ENCODE measurements at regions not wholly inside any gene's neighbourhood (a gene's known extent, or its start where the extent isn't known, plus 50 kb on each side); places are given as distances from the start of the nearest gene placed in this dataset.

- DNase-seq = no peak
- no peaks in the 10 kb centered on the region for H3K4me1 ChIP-seq (ENCODE audit: insufficient read depth, low read length)
- no peak overlapping the region for H3K4me3 ChIP-seq (ENCODE audit: low read length)
- no peaks in the 10 kb centered on the region for H3K36me3 Mint-ChIP-seq
- ChIA-PET POLR2A (no interaction called here), CTCF (no interaction called here)
- H3K36me3 ChIP-seq (ENCODE audit: insufficient read depth, low read length) = no peaks in the 10 kb centered on the region
- H3K4me1 Mint-ChIP-seq = no peaks in the 10 kb centered on the region
- H3K9me3 ChIP-seq (ENCODE audit: low read length) = no peaks in the 10 kb centered on the region
- no peak overlapping the region for H3K27ac Mint-ChIP-seq
- H3K4me3 Mint-ChIP-seq = no peak overlapping the region
- peaks cover 3 to 36% (median 15%) of the 10 kb centered on the region in 5 donors for H3K9me3 Mint-ChIP-seq
- no peaks in the 10 kb centered on the region for H3K27me3 ChIP-seq (ENCODE audit: insufficient read depth, low read length, poor library complexity, severe bottlenecking)
- H3K27ac ChIP-seq (ENCODE audit: low read depth, low read length) = no peak overlapping the region
- H3K27me3 Mint-ChIP-seq = no peaks in the 10 kb centered on the region
Observed at GRCh38 chr2:142259356-142259755, 128.5 kb upstream of the LRP1B start.

GRCh38 chr2:142254031-142254430 lies 123.2 kb upstream of the LRP1B start:
- no peak for DNase-seq
- ChIA-PET CTCF (no interaction called here), POLR2A (no interaction called here)
- H3K36me3 ChIP-seq (ENCODE audit: insufficient read depth, low read length) = no peaks in the 10 kb centered on the region
- Mint-ChIP-seq H3K27ac (no peak overlapping the region), H3K36me3 (no peaks in the 10 kb centered on the region), H3K4me1 (no peaks in the 10 kb centered on the region), H3K27me3 (no peaks in the 10 kb centered on the region), H3K9me3 (peaks cover 3 to 51% (median 13%) of the 10 kb centered on the region in 5 donors), H3K4me3 (no peak overlapping the region)
- no peak overlapping the region for H3K27ac ChIP-seq (ENCODE audit: low read depth, low read length)
- H3K4me1 ChIP-seq (ENCODE audit: insufficient read depth, low read length) = no peaks in the 10 kb centered on the region
- no peak overlapping the region for H3K4me3 ChIP-seq (ENCODE audit: low read length)
- no peaks in the 10 kb centered on the region for H3K9me3 ChIP-seq (ENCODE audit: low read length)
- H3K27me3 ChIP-seq (ENCODE audit: insufficient read depth, low read length, poor library complexity, severe bottlenecking) = no peaks in the 10 kb centered on the region

DNA sequence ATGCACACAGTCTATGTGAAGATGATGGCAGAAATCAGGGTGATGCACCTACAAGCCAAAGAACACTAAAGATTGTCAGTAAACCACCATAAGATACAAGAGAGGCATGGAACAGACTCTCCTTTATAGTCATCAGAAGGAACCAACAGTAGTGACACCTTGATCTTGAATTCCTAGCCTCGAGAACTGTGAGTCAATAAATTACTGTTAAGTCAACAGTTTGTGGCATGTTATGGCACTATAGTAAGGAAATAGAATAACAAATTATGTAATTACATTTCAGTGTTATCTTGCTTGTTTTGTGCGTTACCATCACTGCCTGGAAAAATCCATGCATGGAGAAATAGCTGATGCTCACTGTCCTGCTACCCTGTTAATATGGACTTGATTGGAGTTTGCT lies 110.2 kb upstream of the LRP1B start:
- peaks cover 0 to 36% (median 5%) of the 10 kb centered on the region in 5 donors for H3K9me3 Mint-ChIP-seq

DNA sequence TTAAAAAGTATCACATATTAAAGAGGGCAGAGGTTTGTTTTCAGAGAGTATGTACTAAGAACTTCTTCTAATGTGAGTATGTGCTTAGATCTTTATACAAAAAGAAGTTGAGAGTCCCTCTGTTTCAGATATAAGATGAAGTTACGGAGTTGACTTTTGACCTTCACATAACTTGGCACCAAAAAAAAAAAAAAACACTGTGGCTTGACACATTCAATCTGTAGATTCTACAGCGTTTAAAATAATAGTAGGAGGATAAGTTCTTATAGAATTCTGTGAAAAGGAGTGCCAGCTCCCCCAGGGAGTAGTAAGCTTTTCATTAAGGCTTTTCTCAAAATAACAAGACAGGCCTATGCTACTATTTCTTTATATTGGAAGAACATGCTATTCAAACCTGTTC lies 105.4 kb upstream of the LRP1B start:
- Histone ChIP-seq H3K27me3 (ENCODE audit: insufficient read depth, low read length, poor library complexity, severe bottlenecking) (no peaks in the 10 kb centered on the region), H3K27ac (ENCODE audit: low read depth, low read length) (no peak overlapping the region), H3K9me3 (ENCODE audit: low read length) (no peaks in the 10 kb centered on the region), H3K4me1 (ENCODE audit: insufficient read depth, low read length) (no peaks in the 10 kb centered on the region), H3K36me3 (ENCODE audit: insufficient read depth, low read length) (no peaks in the 10 kb centered on the region), H3K4me3 (ENCODE audit: low read length) (no peak overlapping the region)
- DNase-seq = no peak
- H3K27ac Mint-ChIP-seq = no peak overlapping the region
- H3K27me3 Mint-ChIP-seq = no peaks in the 10 kb centered on the region
- no peak overlapping the region for H3K4me3 Mint-ChIP-seq
- POLR2A ChIA-PET = no interaction called here
- CTCF ChIA-PET = no interaction called here
- no peaks in the 10 kb centered on the region for H3K4me1 Mint-ChIP-seq
- H3K36me3 Mint-ChIP-seq = no peaks in the 10 kb centered on the region
- H3K9me3 Mint-ChIP-seq = peaks cover 2 to 39% (median 8%) of the 10 kb centered on the region in 5 donors

More for the DNA sequence above, 110.2 kb upstream of the LRP1B start:
- H3K4me1 Mint-ChIP-seq = no peaks in the 10 kb centered on the region
- no peak overlapping the region for H3K27ac Mint-ChIP-seq
- no peaks in the 10 kb centered on the region for H3K27me3 ChIP-seq (ENCODE audit: insufficient read depth, low read length, poor library complexity, severe bottlenecking)
- H3K4me3 ChIP-seq (ENCODE audit: low read length) = no peak overlapping the region
- no peaks in the 10 kb centered on the region for H3K9me3 ChIP-seq (ENCODE audit: low read length)
- H3K36me3 ChIP-seq (ENCODE audit: insufficient read depth, low read length) = no peaks in the 10 kb centered on the region
- no peaks in the 10 kb centered on the region for H3K36me3 Mint-ChIP-seq
- H3K27me3 Mint-ChIP-seq = no peaks in the 10 kb centered on the region
- no peaks in the 10 kb centered on the region for H3K4me1 ChIP-seq (ENCODE audit: insufficient read depth, low read length)
- CTCF ChIA-PET = interaction anchor here (0.6 kb wide), 1 partner anchor 12 kb away, joined by 3 read pairs; no protein-coding TSS in a partner anchor
- no peak for DNase-seq
- POLR2A ChIA-PET = no interaction called here
- no peak overlapping the region for H3K4me3 Mint-ChIP-seq
- H3K27ac ChIP-seq (ENCODE audit: low read depth, low read length) = no peak overlapping the region

DNA sequence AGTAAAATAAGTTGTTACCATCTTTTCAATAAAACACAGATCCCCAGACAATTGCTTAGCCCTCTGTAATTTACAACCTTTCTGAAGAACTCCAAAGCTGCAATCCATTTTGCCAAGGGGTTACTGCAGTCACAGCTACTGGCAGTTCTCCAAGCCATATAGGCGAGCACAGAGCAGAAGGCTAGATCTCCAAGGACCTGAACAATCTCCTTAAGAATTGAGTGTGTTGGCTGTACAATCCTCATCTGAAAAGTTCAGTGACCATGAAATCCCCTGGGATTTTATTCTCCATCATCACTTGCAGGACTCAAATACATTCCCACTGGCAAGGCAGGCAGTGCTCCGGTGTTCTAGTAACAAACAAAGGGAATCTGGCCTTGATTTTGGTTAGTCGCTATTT lies 103.9 kb upstream of the LRP1B start:
- H3K36me3 ChIP-seq (ENCODE audit: insufficient read depth, low read length) = no peaks in the 10 kb centered on the region
- Mint-ChIP-seq H3K4me1 (no peaks in the 10 kb centered on the region), H3K27ac (no peak overlapping the region), H3K4me3 (no peak overlapping the region), H3K27me3 (no peaks in the 10 kb centered on the region), H3K36me3 (no peaks in the 10 kb centered on the region), H3K9me3 (peaks cover 4 to 38% (median 8%) of the 10 kb centered on the region in 5 donors)
- H3K9me3 ChIP-seq (ENCODE audit: low read length) = no peaks in the 10 kb centered on the region
- no peak overlapping the region for H3K27ac ChIP-seq (ENCODE audit: low read depth, low read length)
- H3K27me3 ChIP-seq (ENCODE audit: insufficient read depth, low read length, poor library complexity, severe bottlenecking) = no peaks in the 10 kb centered on the region
- DNase-seq = no peak
- H3K4me3 ChIP-seq (ENCODE audit: low read length) = no peak overlapping the region
- H3K4me1 ChIP-seq (ENCODE audit: insufficient read depth, low read length) = no peaks in the 10 kb centered on the region
- CTCF ChIA-PET = no interaction called here
- POLR2A ChIA-PET = no interaction called here

DNA sequence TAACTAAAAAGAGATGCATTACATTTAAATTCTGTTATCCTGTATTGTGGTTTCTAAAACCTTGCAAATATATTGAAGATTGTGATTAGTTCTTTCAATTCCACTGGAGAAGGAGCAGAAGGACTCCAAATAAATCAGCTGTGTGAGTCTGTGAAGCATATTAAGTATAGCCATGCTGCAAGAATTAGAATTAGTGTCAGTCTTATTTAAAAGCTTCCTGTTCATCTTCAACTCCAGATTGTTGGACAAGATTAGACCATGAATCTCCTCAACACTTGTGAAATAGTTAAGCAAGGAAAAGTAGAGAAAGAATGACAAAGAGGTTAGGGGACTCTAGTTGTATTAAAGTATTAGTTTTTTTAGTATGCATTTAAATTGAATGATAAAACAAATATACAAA lies 92.5 kb upstream of the LRP1B start:
- Mint-ChIP-seq H3K9me3 (peaks cover 6 to 28% (median 9%) of the 10 kb centered on the region in 5 donors), H3K4me1 (no peaks in the 10 kb centered on the region), H3K4me3 (no peak overlapping the region), H3K27me3 (no peaks in the 10 kb centered on the region), H3K27ac (no peak overlapping the region), H3K36me3 (no peaks in the 10 kb centered on the region)
- Histone ChIP-seq H3K27me3 (ENCODE audit: insufficient read depth, low read length, poor library complexity, severe bottlenecking) (no peaks in the 10 kb centered on the region), H3K4me3 (ENCODE audit: low read length) (no peak overlapping the region), H3K9me3 (ENCODE audit: low read length) (no peaks in the 10 kb centered on the region), H3K36me3 (ENCODE audit: insufficient read depth, low read length) (no peaks in the 10 kb centered on the region), H3K4me1 (ENCODE audit: insufficient read depth, low read length) (no peaks in the 10 kb centered on the region), H3K27ac (ENCODE audit: low read depth, low read length) (no peak overlapping the region)
- DNase-seq = no peak
- ChIA-PET POLR2A (no interaction called here), CTCF (no interaction called here)

- no peaks in the 10 kb centered on the region for H3K27me3 Mint-ChIP-seq
- ChIA-PET CTCF (no interaction called here), POLR2A (no interaction called here)
- Histone ChIP-seq H3K4me3 (ENCODE audit: low read length) (no peak overlapping the region), H3K4me1 (ENCODE audit: insufficient read depth, low read length) (no peaks in the 10 kb centered on the region), H3K27me3 (ENCODE audit: insufficient read depth, low read length, poor library complexity, severe bottlenecking) (no peaks in the 10 kb centered on the region), H3K36me3 (ENCODE audit: insufficient read depth, low read length) (no peaks in the 10 kb centered on the region), H3K27ac (ENCODE audit: low read depth, low read length) (no peak overlapping the region), H3K9me3 (ENCODE audit: low read length) (no peaks in the 10 kb centered on the region)
- no peaks in the 10 kb centered on the region for H3K36me3 Mint-ChIP-seq
- H3K4me3 Mint-ChIP-seq = no peak overlapping the region
- no peak for DNase-seq
- H3K4me1 Mint-ChIP-seq = no peaks in the 10 kb centered on the region
- H3K9me3 Mint-ChIP-seq = peaks cover 8 to 34% (median 11%) of the 10 kb centered on the region in 5 donors
- no peak overlapping the region for H3K27ac Mint-ChIP-seq
Observed at GRCh38 chr2:142222715-142223114, 91.9 kb upstream of the LRP1B start.

GRCh38 chr2:142220901-142221300 lies 90.1 kb upstream of the LRP1B start:
- Histone ChIP-seq H3K27ac (ENCODE audit: low read depth, low read length) (no peak overlapping the region), H3K27me3 (ENCODE audit: insufficient read depth, low read length, poor library complexity, severe bottlenecking) (no peaks in the 10 kb centered on the region), H3K4me3 (ENCODE audit: low read length) (no peak overlapping the region), H3K9me3 (ENCODE audit: low read length) (no peaks in the 10 kb centered on the region), H3K4me1 (ENCODE audit: insufficient read depth, low read length) (no peaks in the 10 kb centered on the region), H3K36me3 (ENCODE audit: insufficient read depth, low read length) (no peaks in the 10 kb centered on the region)
- Mint-ChIP-seq H3K4me1 (no peaks in the 10 kb centered on the region), H3K4me3 (no peak overlapping the region), H3K9me3 (peaks cover 7 to 45% (median 12%) of the 10 kb centered on the region in 5 donors), H3K36me3 (no peaks in the 10 kb centered on the region), H3K27me3 (no peaks in the 10 kb centered on the region), H3K27ac (no peak overlapping the region)
- no peak for DNase-seq
- ChIA-PET POLR2A (no interaction called here), CTCF (no interaction called here)

- CTCF ChIA-PET = no interaction called here
- no peaks in the 10 kb centered on the region for H3K27me3 ChIP-seq (ENCODE audit: insufficient read depth, low read length, poor library complexity, severe bottlenecking)
Observed at GRCh38 chr2:142220239-142220638, 89.4 kb upstream of the LRP1B start.

More at GRCh38 chr2:142220239-142220638, 89.4 kb upstream of the LRP1B start:
- Histone ChIP-seq H3K4me3 (ENCODE audit: low read length) (no peak overlapping the region), H3K36me3 (ENCODE audit: insufficient read depth, low read length) (no peaks in the 10 kb centered on the region), H3K27ac (ENCODE audit: low read depth, low read length) (no peak overlapping the region), H3K9me3 (ENCODE audit: low read length) (no peaks in the 10 kb centered on the region), H3K4me1 (ENCODE audit: insufficient read depth, low read length) (no peaks in the 10 kb centered on the region)
- no peaks in the 10 kb centered on the region for H3K27me3 Mint-ChIP-seq
- POLR2A ChIA-PET = no interaction called here
- H3K9me3 Mint-ChIP-seq = peaks cover 7 to 44% (median 12%) of the 10 kb centered on the region in 5 donors
- H3K27ac Mint-ChIP-seq = no peak overlapping the region
- no peak for DNase-seq
- no peaks in the 10 kb centered on the region for H3K4me1 Mint-ChIP-seq
- no peak overlapping the region for H3K4me3 Mint-ChIP-seq
- no peaks in the 10 kb centered on the region for H3K36me3 Mint-ChIP-seq

Data from CD8-positive, alpha-beta memory T cell (primary cell).